ENCODE measurements at regions not wholly inside any gene's neighbourhood (a gene's known extent, or its start where the extent isn't known, plus 50 kb on each side); places are given as distances from the start of the nearest gene placed in this dataset.

GRCh38 chr10:123530166-123530870, 135.8 kb upstream of the GPR26 start:
- TF ChIP-seq, protein P1, sequence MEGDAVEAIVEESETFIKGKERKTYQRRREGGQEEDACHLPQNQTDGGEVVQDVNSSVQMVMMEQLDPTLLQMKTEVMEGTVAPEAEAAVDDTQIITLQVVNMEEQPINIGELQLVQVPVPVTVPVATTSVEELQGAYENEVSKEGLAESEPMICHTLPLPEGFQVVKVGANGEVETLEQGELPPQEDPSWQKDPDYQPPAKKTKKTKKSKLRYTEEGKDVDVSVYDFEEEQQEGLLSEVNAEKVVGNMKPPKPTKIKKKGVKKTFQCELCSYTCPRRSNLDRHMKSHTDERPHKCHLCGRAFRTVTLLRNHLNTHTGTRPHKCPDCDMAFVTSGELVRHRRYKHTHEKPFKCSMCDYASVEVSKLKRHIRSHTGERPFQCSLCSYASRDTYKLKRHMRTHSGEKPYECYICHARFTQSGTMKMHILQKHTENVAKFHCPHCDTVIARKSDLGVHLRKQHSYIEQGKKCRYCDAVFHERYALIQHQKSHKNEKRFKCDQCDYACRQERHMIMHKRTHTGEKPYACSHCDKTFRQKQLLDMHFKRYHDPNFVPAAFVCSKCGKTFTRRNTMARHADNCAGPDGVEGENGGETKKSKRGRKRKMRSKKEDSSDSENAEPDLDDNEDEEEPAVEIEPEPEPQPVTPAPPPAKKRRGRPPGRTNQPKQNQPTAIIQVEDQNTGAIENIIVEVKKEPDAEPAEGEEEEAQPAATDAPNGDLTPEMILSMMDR (IDR thresholded peaks at IDR 0.05), result no peak
- no peak for TF ChIP-seq ZFX (IDR thresholded peaks at IDR 0.05; ENCODE audit: borderline replicate concordance)
